Mesothelial cell of epicardium (in vitro differentiated cells): ENCODE measurements at regions not wholly inside any gene's neighbourhood (a gene's known extent, or its start where the extent isn't known, plus 50 kb on each side); places are given as distances from the start of the nearest gene placed in this dataset.

Experiments used
- DNase-seq, 2 experiments: peaks; one replicate each; pipeline ENCODE4 v3.0.0; 2021; ENCODE audit warnings: low spot score in 2 of 2; ENCODE audit not compliant: unreplicated experiment in 2 of 2
- H3K27ac Mint-ChIP-seq: 2 replicates; pipeline ENCODE4 v1.8.0; 2021; ENCODE audit warnings: mixed read lengths
- H3K27me3 Mint-ChIP-seq: 2 replicates; pipeline ENCODE4 v1.8.0; 2021; ENCODE audit warnings: low read depth, mixed read lengths
- H3K36me3 Mint-ChIP-seq: 2 replicates; pipeline ENCODE4 v1.8.0; 2021; ENCODE audit warnings: mixed read lengths
- H3K4me1 Mint-ChIP-seq: 2 replicates; pipeline ENCODE4 v1.8.0; 2021; ENCODE audit warnings: mixed read lengths
- H3K4me3 Mint-ChIP-seq: 2 replicates; pipeline ENCODE4 v1.8.0; 2021; ENCODE audit warnings: mild to moderate bottlenecking, moderate library complexity, mixed read lengths
- H3K9me3 Mint-ChIP-seq: 2 replicates; pipeline ENCODE4 v1.8.0; 2021; ENCODE audit warnings: mixed read lengths
- CTCF ChIP-seq: fragments of 200-600 bp; sonication (generic); IDR thresholded peaks from one replicate; pipeline ENCODE4 v1.5.0; 2021; ENCODE audit warnings: antibody characterized with exemption; ENCODE audit not compliant: unreplicated experiment

GRCh38 chr14:82270286-82270685 is 736.6 kb upstream of the SEL1L start:
- H3K9me3 Mint-ChIP-seq: peaks cover 3% of the 10 kb centered on the region
- H3K27me3 Mint-ChIP-seq: no peaks in the 10 kb centered on the region
- DNase-seq: no peak
- H3K4me1 Mint-ChIP-seq: no peaks in the 10 kb centered on the region
- no peak overlapping the region for H3K4me3 Mint-ChIP-seq
- H3K36me3 Mint-ChIP-seq: no peaks in the 10 kb centered on the region
- no peak overlapping the region for H3K27ac Mint-ChIP-seq
- no peak for TF ChIP-seq CTCF

GRCh38 chr14:82298811-82299210 is 765.2 kb upstream of the SEL1L start:
- H3K4me3 Mint-ChIP-seq: no peak overlapping the region
- H3K36me3 Mint-ChIP-seq: no peaks in the 10 kb centered on the region
- no peak for DNase-seq
- no peak for TF ChIP-seq CTCF
- H3K27ac Mint-ChIP-seq: no peak overlapping the region
- no peaks in the 10 kb centered on the region for H3K9me3 Mint-ChIP-seq
- H3K4me1 Mint-ChIP-seq: no peaks in the 10 kb centered on the region
- no peaks in the 10 kb centered on the region for H3K27me3 Mint-ChIP-seq

- H3K4me3 Mint-ChIP-seq: no peak overlapping the region
- peaks cover 20% of the 10 kb centered on the region for H3K9me3 Mint-ChIP-seq
- H3K4me1 Mint-ChIP-seq: no peaks in the 10 kb centered on the region
- DNase-seq: no peak
- peaks cover 2% of the 10 kb centered on the region for H3K36me3 Mint-ChIP-seq
- no peak for TF ChIP-seq CTCF
- no peak overlapping the region for H3K27ac Mint-ChIP-seq
- no peaks in the 10 kb centered on the region for H3K27me3 Mint-ChIP-seq
Measured at GRCh38 chr14:82309199-82309598, 775.5 kb upstream of the SEL1L start.

GRCh38 chr14:82313889-82314288 is 780.2 kb upstream of the SEL1L start:
- no peak for TF ChIP-seq CTCF
- Mint-ChIP-seq H3K4me1 (no peaks in the 10 kb centered on the region), H3K9me3 (peaks cover 18% of the 10 kb centered on the region), H3K4me3 (no peak overlapping the region), H3K36me3 (peaks cover under 1% of the 10 kb centered on the region), H3K27ac (no peak overlapping the region), H3K27me3 (peaks cover 2% of the 10 kb centered on the region)
- no peak for DNase-seq

- H3K27ac Mint-ChIP-seq: no peak overlapping the region
- no peak for DNase-seq
- H3K27me3 Mint-ChIP-seq: no peaks in the 10 kb centered on the region
- no peaks in the 10 kb centered on the region for H3K4me1 Mint-ChIP-seq
- peaks cover 14% of the 10 kb centered on the region for H3K9me3 Mint-ChIP-seq
- no peaks in the 10 kb centered on the region for H3K36me3 Mint-ChIP-seq
- no peak overlapping the region for H3K4me3 Mint-ChIP-seq
- TF ChIP-seq CTCF: no peak
Measured at GRCh38 chr14:82328442-82328841, 794.8 kb upstream of the SEL1L start.

GRCh38 chr14:82341261-82341810 is 807.7 kb upstream of the SEL1L start:
- TF ChIP-seq CTCF: no peak
- Mint-ChIP-seq H3K9me3 (peaks cover 7% of the 10 kb centered on the region), H3K27me3 (no peaks in the 10 kb centered on the region), H3K27ac (no peak overlapping the region), H3K4me1 (peaks cover 12% of the 10 kb centered on the region), H3K36me3 (no peaks in the 10 kb centered on the region), H3K4me3 (no peak overlapping the region)
- DNase-seq: no peak
